ENCODE measurements at regions not wholly inside any gene's neighbourhood (a gene's known extent, or its start where the extent isn't known, plus 50 kb on each side); places are given as distances from the start of the nearest gene placed in this dataset.
"Not testable (repeated sequence)": the region's sequence is repeated elsewhere in the genome, so short reads cannot be mapped to it uniquely, and the experiment has no call there.

GRCh38 chr6:164720-165119, 127.6 kb upstream of the DUSP22 start:
- Histone ChIP-seq H3K4me1 (ENCODE audit: insufficient read depth, low read length) (no peaks in the 10 kb centered on the region), H3K9ac (ENCODE audit: low read length) (no peak overlapping the region), H3K9me3 (ENCODE audit: low read length) (no peaks in the 10 kb centered on the region), H3K4me3 (ENCODE audit: low read depth in 1 of 2, low read length in 2 of 2) (no peak overlapping the region), H3K36me3 (ENCODE audit: insufficient read depth, low read length) (no peaks in the 10 kb centered on the region), H3K27ac (ENCODE audit: low read depth, low read length) (no peak overlapping the region), H3K27me3 (ENCODE audit: control insufficient read depth in 1 of 2, insufficient read depth in 2 of 2, low read length in 2 of 2) (no peaks in the 10 kb centered on the region)

- Histone ChIP-seq H3K36me3 (ENCODE audit: insufficient read depth, low read length) (no peaks in the 10 kb centered on the region), H3K4me1 (ENCODE audit: insufficient read depth, low read length) (no peaks in the 10 kb centered on the region), H3K27ac (ENCODE audit: low read depth, low read length) (no peak overlapping the region), H3K4me3 (ENCODE audit: low read depth in 1 of 2, low read length in 2 of 2) (no peak overlapping the region), H3K9me3 (ENCODE audit: low read length) (no peaks in the 10 kb centered on the region), H3K27me3 (ENCODE audit: control insufficient read depth in 1 of 2, insufficient read depth in 2 of 2, low read length in 2 of 2) (no peaks in the 10 kb centered on the region), H3K9ac (ENCODE audit: low read length) (no peak overlapping the region)
Observed at GRCh38 chr6:165263-165662, 127.0 kb upstream of the DUSP22 start.

- no peaks in the 10 kb centered on the region for H3K36me3 ChIP-seq (ENCODE audit: insufficient read depth, low read length)
- no peak overlapping the region for H3K4me3 ChIP-seq (ENCODE audit: low read depth in 1 of 2, low read length in 2 of 2)
- H3K9ac ChIP-seq (ENCODE audit: low read length), result no peak overlapping the region
- no peaks in the 10 kb centered on the region for H3K9me3 ChIP-seq (ENCODE audit: low read length)
- H3K4me1 ChIP-seq (ENCODE audit: insufficient read depth, low read length), result no peaks in the 10 kb centered on the region
- no peaks in the 10 kb centered on the region for H3K27me3 ChIP-seq (ENCODE audit: control insufficient read depth in 1 of 2, insufficient read depth in 2 of 2, low read length in 2 of 2)
- no peak overlapping the region for H3K27ac ChIP-seq (ENCODE audit: low read depth, low read length)
Observed at GRCh38 chr6:165906-166305, 126.4 kb upstream of the DUSP22 start.

- no peaks in the 10 kb centered on the region for H3K36me3 ChIP-seq (ENCODE audit: insufficient read depth, low read length)
- H3K9ac ChIP-seq (ENCODE audit: low read length), result no peak overlapping the region
- H3K4me1 ChIP-seq (ENCODE audit: insufficient read depth, low read length), result no peaks in the 10 kb centered on the region
- H3K27ac ChIP-seq (ENCODE audit: low read depth, low read length), result no peak overlapping the region
- no peaks in the 10 kb centered on the region for H3K9me3 ChIP-seq (ENCODE audit: low read length)
- H3K4me3 ChIP-seq (ENCODE audit: low read depth in 1 of 2, low read length in 2 of 2), result no peak overlapping the region
- H3K27me3 ChIP-seq (ENCODE audit: control insufficient read depth in 1 of 2, insufficient read depth in 2 of 2, low read length in 2 of 2), result no peaks in the 10 kb centered on the region
Observed at GRCh38 chr6:168865-169455, 123.3 kb upstream of the DUSP22 start.

GRCh38 chr6:174036-174435, 118.3 kb upstream of the DUSP22 start:
- H3K4me3 ChIP-seq (ENCODE audit: low read depth in 1 of 2, low read length in 2 of 2), result no peak overlapping the region
- H3K36me3 ChIP-seq (ENCODE audit: insufficient read depth, low read length), result no peaks in the 10 kb centered on the region
- H3K27ac ChIP-seq (ENCODE audit: low read depth, low read length), result no peak overlapping the region
- peaks cover 0 to 5% of the 10 kb centered on the region in 2 donors for H3K27me3 ChIP-seq (ENCODE audit: control insufficient read depth in 1 of 2, insufficient read depth in 2 of 2, low read length in 2 of 2)
- H3K9ac ChIP-seq (ENCODE audit: low read length), result no peak overlapping the region
- no peaks in the 10 kb centered on the region for H3K4me1 ChIP-seq (ENCODE audit: insufficient read depth, low read length)
- H3K9me3 ChIP-seq (ENCODE audit: low read length), result no peaks in the 10 kb centered on the region

GRCh38 chr6:175680-176079, 116.6 kb upstream of the DUSP22 start:
- Histone ChIP-seq H3K9ac (ENCODE audit: low read length) (no peak overlapping the region), H3K36me3 (ENCODE audit: insufficient read depth, low read length) (no peaks in the 10 kb centered on the region), H3K27ac (ENCODE audit: low read depth, low read length) (no peak overlapping the region), H3K4me1 (ENCODE audit: insufficient read depth, low read length) (no peaks in the 10 kb centered on the region), H3K9me3 (ENCODE audit: low read length) (no peaks in the 10 kb centered on the region), H3K4me3 (ENCODE audit: low read depth in 1 of 2, low read length in 2 of 2) (no peak overlapping the region), H3K27me3 (ENCODE audit: control insufficient read depth in 1 of 2, insufficient read depth in 2 of 2, low read length in 2 of 2) (peaks cover 0 to 5% of the 10 kb centered on the region in 2 donors)

GRCh38 chr6:176766-177165, 115.5 kb upstream of the DUSP22 start:
- no peaks in the 10 kb centered on the region for H3K36me3 ChIP-seq (ENCODE audit: insufficient read depth, low read length)
- H3K9ac ChIP-seq (ENCODE audit: low read length), result no peak overlapping the region
- no peak overlapping the region for H3K4me3 ChIP-seq (ENCODE audit: low read depth in 1 of 2, low read length in 2 of 2)
- H3K4me1 ChIP-seq (ENCODE audit: insufficient read depth, low read length), result no peaks in the 10 kb centered on the region
- H3K9me3 ChIP-seq (ENCODE audit: low read length), result no peaks in the 10 kb centered on the region
- peaks cover 0 to 5% of the 10 kb centered on the region in 2 donors for H3K27me3 ChIP-seq (ENCODE audit: control insufficient read depth in 1 of 2, insufficient read depth in 2 of 2, low read length in 2 of 2)
- H3K27ac ChIP-seq (ENCODE audit: low read depth, low read length), result no peak overlapping the region

- Histone ChIP-seq H3K9ac (ENCODE audit: low read length) (no peak overlapping the region), H3K27ac (ENCODE audit: low read depth, low read length) (no peak overlapping the region), H3K27me3 (ENCODE audit: control insufficient read depth in 1 of 2, insufficient read depth in 2 of 2, low read length in 2 of 2) (peaks cover 0 to 5% of the 10 kb centered on the region in 2 donors), H3K9me3 (ENCODE audit: low read length) (no peaks in the 10 kb centered on the region), H3K4me3 (ENCODE audit: low read depth in 1 of 2, low read length in 2 of 2) (no peak overlapping the region), H3K4me1 (ENCODE audit: insufficient read depth, low read length) (no peaks in the 10 kb centered on the region), H3K36me3 (ENCODE audit: insufficient read depth, low read length) (no peaks in the 10 kb centered on the region)
Observed at GRCh38 chr6:178119-178518, 114.2 kb upstream of the DUSP22 start.

- H3K27me3 ChIP-seq (ENCODE audit: control insufficient read depth in 1 of 2, insufficient read depth in 2 of 2, low read length in 2 of 2); H3K4me3 ChIP-seq (ENCODE audit: low read depth in 1 of 2, low read length in 2 of 2); H3K4me1 ChIP-seq (ENCODE audit: insufficient read depth, low read length); H3K27ac ChIP-seq (ENCODE audit: low read depth, low read length); H3K9ac ChIP-seq (ENCODE audit: low read length); H3K36me3 ChIP-seq (ENCODE audit: insufficient read depth, low read length); H3K9me3 ChIP-seq (ENCODE audit: low read length): not testable (repeated sequence)
Observed at GRCh38 chr6:178929-179328, 113.4 kb upstream of the DUSP22 start.

- H3K27ac ChIP-seq (ENCODE audit: low read depth, low read length), result no peak overlapping the region
- H3K4me1 ChIP-seq (ENCODE audit: insufficient read depth, low read length), result no peaks in the 10 kb centered on the region
- H3K9ac ChIP-seq (ENCODE audit: low read length), result no peak overlapping the region
- no peaks in the 10 kb centered on the region for H3K9me3 ChIP-seq (ENCODE audit: low read length)
- H3K4me3 ChIP-seq (ENCODE audit: low read depth in 1 of 2, low read length in 2 of 2), result no peak overlapping the region
- H3K27me3 ChIP-seq (ENCODE audit: control insufficient read depth in 1 of 2, insufficient read depth in 2 of 2, low read length in 2 of 2), result peaks cover 0 to 5% of the 10 kb centered on the region in 2 donors
- H3K36me3 ChIP-seq (ENCODE audit: insufficient read depth, low read length), result no peaks in the 10 kb centered on the region
Observed at GRCh38 chr6:179340-179950, 112.8 kb upstream of the DUSP22 start.

- H3K4me3 ChIP-seq (ENCODE audit: low read depth in 1 of 2, low read length in 2 of 2); H3K27me3 ChIP-seq (ENCODE audit: control insufficient read depth in 1 of 2, insufficient read depth in 2 of 2, low read length in 2 of 2); H3K9me3 ChIP-seq (ENCODE audit: low read length); H3K9ac ChIP-seq (ENCODE audit: low read length); H3K36me3 ChIP-seq (ENCODE audit: insufficient read depth, low read length); H3K27ac ChIP-seq (ENCODE audit: low read depth, low read length); H3K4me1 ChIP-seq (ENCODE audit: insufficient read depth, low read length): not testable (repeated sequence)
Observed at GRCh38 chr6:180091-180694, 112.1 kb upstream of the DUSP22 start.
